Tibial nerve (tissue), 4 donors: ENCODE measurements at regions not wholly inside any gene's neighbourhood (a gene's known extent, or its start where the extent isn't known, plus 50 kb on each side); places are given as distances from the start of the nearest gene placed in this dataset.

Experiments
- DNase-seq, 2 donors: peaks; one replicate each; pipeline ENCODE4 v3.0.0-alpha.2; 2019; ENCODE audit warnings: low spot score in 2 of 2
- H3K27ac ChIP-seq, 4 donors: fragments of 200-600 bp; sonication (generic) in 3 of 4; one replicate each; pipeline ENCODE4 v1.5.1; 2017 to 2019; ENCODE audit warnings: mild to moderate bottlenecking in 1 of 4
- H3K27me3 ChIP-seq, 2 donors: fragments of 200-600 bp; sonication (generic) in 1 of 2; one replicate each; pipeline versions ENCODE4 v1.5.1 to v1.6.0; 2017 to 2019
- H3K36me3 ChIP-seq, 3 donors: fragments of 200-600 bp; sonication (generic); one replicate each; pipeline ENCODE4 v1.5.1; 2018 to 2019
- H3K4me1 ChIP-seq, 4 donors: fragments of 200-600 bp; sonication (generic) in 3 of 4; one replicate each; pipeline ENCODE4 v1.5.1; 2017 to 2019
- H3K4me3 ChIP-seq, 4 donors: fragments of 200-600 bp; sonication (generic) in 3 of 4; one replicate each; pipeline ENCODE4 v1.5.1; 2017 to 2019; ENCODE audit warnings: mild to moderate bottlenecking in 1 of 4, moderate library complexity in 1 of 4
- H3K9me3 ChIP-seq, 4 donors: fragments of 200-600 bp; sonication (generic) in 3 of 4; one replicate each; pipeline ENCODE4 v1.5.1; 2017 to 2019
- EP300 ChIP-seq, 2 donors: sonication (generic); formaldehyde crosslinking; IDR thresholded peaks; one replicate each; pipeline ENCODE4 v1.6.1; 2017; ENCODE audit warnings: antibody characterized with exemption in 2 of 2, mild to moderate bottlenecking in 1 of 2
- POLR2A ChIP-seq, 2 donors: fragments of 450-650 bp; IDR thresholded peaks; one replicate each; pipeline ENCODE4 v1.6.1; 2017; ENCODE audit warnings: antibody characterized with exemption in 2 of 2, mild to moderate bottlenecking in 2 of 2, moderate library complexity in 2 of 2
- WGBS, 2 donors: methylation state at CpG; one replicate each; pipeline ENCODE4 v1.1.5; 2018; 5-methylcytosine and 5-hydroxymethylcytosine counted together
- TF ChIP-seq, protein P1 (sequence below), 5 experiments: fragments of 200-600 bp in 3 of 5; fragments of 450-650 bp in 2 of 5; sonication (generic) in 3 of 5; IDR thresholded peaks; one replicate each; pipeline ENCODE4 v1.5.1; 2016 to 2019; ENCODE audit warnings: antibody characterized with exemption in 5 of 5, mild to moderate bottlenecking in 3 of 5, moderate library complexity in 2 of 5

DNA sequence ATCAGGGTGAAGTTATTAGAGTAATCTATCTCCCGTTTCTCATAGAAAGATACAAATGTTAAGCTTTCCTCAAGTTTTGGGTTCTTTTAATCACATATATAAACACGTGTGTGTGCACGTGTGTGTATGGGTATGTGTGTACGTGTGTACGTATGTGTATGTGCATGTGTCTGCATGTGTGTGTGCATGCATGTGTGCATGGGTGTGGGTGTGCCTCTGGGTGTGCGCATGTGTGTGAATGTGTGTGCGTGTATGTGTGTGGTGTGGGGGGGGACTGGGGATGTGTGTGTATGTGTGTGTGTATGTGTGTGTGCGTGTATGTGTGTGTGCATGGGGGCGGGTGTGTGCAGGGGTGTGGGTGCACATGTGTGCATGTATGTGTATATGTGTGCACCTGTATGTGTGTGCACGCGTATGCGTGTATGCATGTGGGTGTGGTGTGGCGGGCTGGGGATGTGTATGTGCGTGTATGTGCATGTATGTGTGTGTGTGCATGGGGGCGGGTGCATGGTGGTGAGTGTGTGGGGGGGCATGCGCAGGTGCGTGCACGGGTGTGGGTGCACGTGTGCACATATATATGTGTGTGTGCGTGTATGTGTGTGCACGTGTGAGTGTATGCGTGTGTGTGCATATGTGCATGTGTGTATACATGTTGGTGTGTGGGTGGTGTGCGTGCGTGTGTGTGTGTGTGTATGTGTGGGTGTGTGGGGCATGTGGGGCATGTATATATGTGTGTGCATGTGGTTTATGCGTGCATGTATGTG lies 304.0 kb downstream of the MBD2 start:
- TF ChIP-seq, protein P1, sequence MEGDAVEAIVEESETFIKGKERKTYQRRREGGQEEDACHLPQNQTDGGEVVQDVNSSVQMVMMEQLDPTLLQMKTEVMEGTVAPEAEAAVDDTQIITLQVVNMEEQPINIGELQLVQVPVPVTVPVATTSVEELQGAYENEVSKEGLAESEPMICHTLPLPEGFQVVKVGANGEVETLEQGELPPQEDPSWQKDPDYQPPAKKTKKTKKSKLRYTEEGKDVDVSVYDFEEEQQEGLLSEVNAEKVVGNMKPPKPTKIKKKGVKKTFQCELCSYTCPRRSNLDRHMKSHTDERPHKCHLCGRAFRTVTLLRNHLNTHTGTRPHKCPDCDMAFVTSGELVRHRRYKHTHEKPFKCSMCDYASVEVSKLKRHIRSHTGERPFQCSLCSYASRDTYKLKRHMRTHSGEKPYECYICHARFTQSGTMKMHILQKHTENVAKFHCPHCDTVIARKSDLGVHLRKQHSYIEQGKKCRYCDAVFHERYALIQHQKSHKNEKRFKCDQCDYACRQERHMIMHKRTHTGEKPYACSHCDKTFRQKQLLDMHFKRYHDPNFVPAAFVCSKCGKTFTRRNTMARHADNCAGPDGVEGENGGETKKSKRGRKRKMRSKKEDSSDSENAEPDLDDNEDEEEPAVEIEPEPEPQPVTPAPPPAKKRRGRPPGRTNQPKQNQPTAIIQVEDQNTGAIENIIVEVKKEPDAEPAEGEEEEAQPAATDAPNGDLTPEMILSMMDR (IDR thresholded peaks at IDR 0.05), result no peak
- TF ChIP-seq POLR2A (IDR thresholded peaks at IDR 0.05), result no peak
- TF ChIP-seq EP300 (IDR thresholded peaks at IDR 0.05), result no peak
- no peaks in the 10 kb centered on the region for H3K36me3 ChIP-seq
- H3K9me3 ChIP-seq, result no peaks in the 10 kb centered on the region
- no peak overlapping the region for H3K4me3 ChIP-seq
- no peak for DNase-seq
- no peaks in the 10 kb centered on the region for H3K4me1 ChIP-seq
- no peak overlapping the region for H3K27ac ChIP-seq
- 97% methylated on average over 25 of the region's 25 CpGs for WGBS, 2 donors
- H3K27me3 ChIP-seq, result no peaks in the 10 kb centered on the region

DNA sequence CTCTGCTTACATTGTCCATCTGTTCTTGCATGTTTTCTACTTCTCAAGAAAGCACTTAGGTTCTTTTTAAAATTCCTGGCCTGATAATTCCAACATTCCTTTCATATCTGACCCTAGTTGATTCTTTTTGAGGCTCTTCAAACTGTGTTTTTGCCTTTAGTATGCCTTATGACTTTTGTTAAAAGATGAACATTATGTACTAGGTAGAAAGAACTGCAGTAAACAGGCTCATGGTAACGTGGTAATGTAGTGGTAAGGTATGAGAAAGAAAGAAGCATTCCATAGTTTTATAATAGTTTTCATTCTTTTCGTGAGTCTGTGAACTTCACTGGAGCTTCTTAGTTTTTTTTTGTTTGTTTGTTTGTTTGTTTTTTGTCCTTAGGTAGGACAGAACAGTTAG lies 306.4 kb downstream of the MBD2 start:
- H3K27me3 ChIP-seq, result no peaks in the 10 kb centered on the region
- WGBS, 2 donors, result 61% methylated on average over 2 of the region's 2 CpGs
- no peak overlapping the region for H3K4me3 ChIP-seq
- no peaks in the 10 kb centered on the region for H3K9me3 ChIP-seq
- H3K4me1 ChIP-seq, result no peaks in the 10 kb centered on the region
- no peak overlapping the region for H3K27ac ChIP-seq
- TF ChIP-seq POLR2A (IDR thresholded peaks at IDR 0.05), result no peak
- TF ChIP-seq, protein P1 (IDR thresholded peaks at IDR 0.05), result no peak
- no peak for TF ChIP-seq EP300 (IDR thresholded peaks at IDR 0.05)
- no peaks in the 10 kb centered on the region for H3K36me3 ChIP-seq
- no peak for DNase-seq

- Histone ChIP-seq H3K4me1 (no peaks in the 10 kb centered on the region), H3K4me3 (no peak overlapping the region), H3K27me3 (no peaks in the 10 kb centered on the region), H3K9me3 (no peaks in the 10 kb centered on the region), H3K27ac (no peak overlapping the region), H3K36me3 (no peaks in the 10 kb centered on the region)
- TF ChIP-seq, protein P1 (IDR thresholded peaks at IDR 0.05), result no peak
- TF ChIP-seq POLR2A (IDR thresholded peaks at IDR 0.05) (no peak), EP300 (IDR thresholded peaks at IDR 0.05) (no peak)
- DNase-seq, result no peak
- WGBS, 2 donors, result 20 to 23% methylated on average over 2 of the region's 2 CpGs
These were observed 313.3 kb downstream of the MBD2 start for GRCh38 chr18:53911200-53911599.

DNA sequence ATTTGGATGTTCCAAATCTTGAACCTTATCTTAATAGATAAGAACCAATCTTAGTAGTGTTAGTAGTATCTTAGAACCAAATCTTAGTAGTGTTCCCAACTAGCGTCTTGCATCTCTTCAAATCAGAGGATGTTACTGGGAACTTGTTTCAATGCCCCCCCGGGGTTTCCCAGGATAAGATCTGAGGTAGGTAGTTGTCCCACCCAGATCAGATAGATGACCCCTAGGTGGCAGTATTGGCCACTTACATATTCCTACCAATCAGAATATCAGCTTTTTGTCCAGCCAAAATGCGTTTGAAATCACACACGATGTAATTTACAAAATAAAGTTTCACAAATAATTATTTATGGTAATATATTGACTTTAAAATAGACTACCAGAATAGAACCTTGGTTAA lies 314.8 kb downstream of the MBD2 start:
- Histone ChIP-seq H3K27ac (no peak overlapping the region), H3K4me3 (no peak overlapping the region), H3K27me3 (no peaks in the 10 kb centered on the region), H3K9me3 (no peaks in the 10 kb centered on the region), H3K36me3 (no peaks in the 10 kb centered on the region), H3K4me1 (no peaks in the 10 kb centered on the region)
- TF ChIP-seq, protein P1 (IDR thresholded peaks at IDR 0.05), result peak in 2 of 5 experiments; percentile 12 to 18
- no peak for TF ChIP-seq EP300 (IDR thresholded peaks at IDR 0.05)
- peak in 1 of 2 donors; percentile 30 for DNase-seq
- WGBS, 2 donors, result 65 to 67% methylated on average over 4 of the region's 4 CpGs

DNA sequence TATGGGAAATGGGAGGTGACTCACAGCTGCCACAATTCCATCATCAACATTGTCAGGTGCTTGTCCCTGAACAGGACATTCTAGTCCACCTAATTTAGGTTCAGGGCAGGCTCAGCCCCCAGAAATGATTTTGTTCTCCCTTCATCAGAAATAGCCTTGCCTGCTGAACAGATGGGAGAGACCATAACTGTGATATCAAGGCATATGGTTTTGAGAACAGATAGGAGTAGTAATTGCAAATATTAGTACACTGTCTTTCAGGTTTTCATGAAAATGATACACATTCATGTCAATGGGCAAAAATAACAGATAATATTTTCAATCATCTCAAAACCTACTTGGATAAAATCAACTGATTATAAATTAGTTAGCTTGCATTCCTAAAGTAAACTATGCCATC lies 316.5 kb downstream of the MBD2 start:
- Histone ChIP-seq H3K27ac (no peak overlapping the region), H3K27me3 (no peaks in the 10 kb centered on the region), H3K36me3 (no peaks in the 10 kb centered on the region), H3K9me3 (no peaks in the 10 kb centered on the region), H3K4me3 (no peak overlapping the region), H3K4me1 (no peaks in the 10 kb centered on the region)
- TF ChIP-seq, protein P1 (IDR thresholded peaks at IDR 0.05), result no peak
- TF ChIP-seq POLR2A (IDR thresholded peaks at IDR 0.05) (no peak), EP300 (IDR thresholded peaks at IDR 0.05) (no peak)
- DNase-seq, result no peak
